Inflammatory macrophage (primary cell): ENCODE measurements at regions not wholly inside any gene's neighbourhood (a gene's known extent, or its start where the extent isn't known, plus 50 kb on each side); places are given as distances from the start of the nearest gene placed in this dataset.
A peak's percentile ranks its signal among the peaks of the same experiment; 100 is the strongest.
"Not testable (repeated sequence)": the region's sequence is repeated elsewhere in the genome, so short reads cannot be mapped to it uniquely, and the experiment has no call there.

Experiments used
- DNase-seq, 2 donors: peaks; one replicate each; pipeline ENCODE4 v3.0.0-alpha.2; 2020 to 2022

DNA sequence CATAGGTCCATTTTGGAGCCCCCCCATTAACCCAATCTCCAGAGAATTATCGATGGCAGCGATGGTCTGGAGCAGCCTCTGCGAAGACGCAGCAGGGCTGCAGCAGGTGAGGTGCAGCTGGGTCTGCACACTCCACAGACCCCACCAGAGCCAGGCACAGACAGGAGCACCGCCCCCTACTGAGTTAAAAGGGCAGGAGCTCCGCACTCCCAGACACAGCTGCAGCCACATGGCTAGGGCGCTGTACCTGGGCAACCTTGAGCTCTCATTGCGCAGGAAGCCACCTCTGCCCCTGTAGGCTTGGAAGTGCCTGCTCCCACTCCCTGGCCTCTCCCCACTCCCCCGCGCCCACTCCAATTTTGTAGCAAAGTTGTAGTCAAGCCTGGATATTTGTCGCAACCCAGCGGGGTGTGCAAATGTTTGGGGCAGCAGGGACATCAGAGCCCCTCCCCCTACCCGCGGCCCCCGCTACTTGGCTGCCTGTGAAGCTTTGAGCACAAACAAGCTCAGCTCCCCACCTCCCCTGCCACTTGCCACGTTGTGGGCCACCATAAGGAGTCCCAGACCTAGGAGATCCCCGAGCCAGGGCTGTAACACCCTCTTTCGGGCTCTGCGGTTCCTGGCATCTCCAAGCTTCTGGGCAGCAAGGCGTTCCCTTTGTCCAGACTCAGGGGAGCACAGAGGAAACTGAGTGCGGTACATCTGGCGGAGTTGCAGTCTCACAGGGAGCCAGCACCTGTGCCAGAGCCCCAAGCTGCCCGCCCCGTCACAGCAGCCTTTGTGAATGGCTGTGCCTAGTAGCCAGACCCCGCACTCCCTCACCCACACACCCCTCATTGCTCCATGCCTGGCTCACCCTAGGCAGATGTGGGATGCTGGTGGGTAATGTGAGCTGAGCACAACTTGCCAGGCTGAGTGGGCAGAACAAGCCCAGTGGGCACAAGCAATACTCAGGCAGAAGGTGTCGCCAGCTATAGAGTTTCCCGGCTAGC is 949.7 kb upstream of the SLITRK1 start:
- DNase-seq = no peak

DNA sequence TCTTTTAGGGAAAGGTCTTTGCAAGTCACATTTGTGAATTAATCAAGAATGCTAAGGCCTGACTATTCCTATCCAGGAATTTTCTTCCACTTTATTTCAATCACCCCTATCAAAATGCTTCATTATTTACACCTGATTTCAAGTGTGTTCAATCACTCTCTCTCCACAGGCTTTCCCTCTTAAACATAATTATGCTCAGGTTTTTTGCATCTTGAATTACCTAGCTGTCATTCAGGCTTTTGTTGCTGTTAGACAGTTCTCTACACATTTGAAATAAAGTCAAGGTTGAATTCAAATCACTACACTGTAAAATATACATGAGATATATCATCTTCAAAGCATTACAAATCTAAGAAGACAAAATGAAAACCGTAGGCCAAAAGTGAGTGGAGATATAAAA is 941.3 kb upstream of the SLITRK1 start:
- no peak for DNase-seq

DNA sequence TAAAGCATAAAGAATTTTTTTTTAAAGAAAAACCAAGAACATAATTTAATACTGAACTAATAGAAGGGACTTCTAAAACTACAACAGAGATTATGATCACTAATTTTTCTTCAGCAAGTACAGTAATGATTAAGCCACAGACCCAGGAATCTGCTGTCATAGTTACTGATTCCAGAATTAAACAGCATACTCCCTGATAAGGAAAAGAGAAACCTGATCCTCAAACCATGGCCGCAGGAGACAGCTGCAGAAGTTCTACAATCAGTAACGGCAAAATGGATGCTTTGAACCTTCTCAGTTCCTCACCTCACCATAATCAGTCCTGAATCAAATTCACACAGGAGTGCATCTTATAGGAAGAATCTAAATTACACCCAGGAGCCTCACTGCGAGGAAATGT is 939.0 kb upstream of the SLITRK1 start:
- DNase-seq = no peak

DNA sequence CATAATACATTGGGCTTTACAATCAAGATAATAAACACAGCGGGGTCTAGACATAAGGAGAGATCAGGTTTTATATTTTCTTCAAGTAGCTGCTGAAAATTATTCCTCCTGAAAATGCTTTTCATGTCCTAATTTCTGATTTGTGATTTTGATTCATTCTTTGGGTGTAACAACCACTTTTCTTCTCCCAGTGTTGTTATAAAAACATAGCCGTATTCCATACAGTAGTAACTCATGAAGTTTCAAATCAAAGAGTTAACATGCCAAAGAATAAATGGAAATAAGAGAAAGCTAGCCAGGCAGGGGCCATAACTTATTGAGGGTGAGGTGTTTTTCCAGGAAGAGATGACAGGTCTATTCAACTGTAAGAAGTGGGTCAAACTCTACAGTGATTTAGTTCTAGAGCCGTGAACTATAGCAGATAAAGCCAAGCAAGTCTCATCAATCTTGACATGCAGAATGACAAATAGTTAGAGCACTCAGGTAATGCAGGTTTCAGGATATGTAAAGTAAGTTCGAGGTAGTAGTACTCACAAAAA is 934.4 kb upstream of the SLITRK1 start:
- no peak for DNase-seq

DNA sequence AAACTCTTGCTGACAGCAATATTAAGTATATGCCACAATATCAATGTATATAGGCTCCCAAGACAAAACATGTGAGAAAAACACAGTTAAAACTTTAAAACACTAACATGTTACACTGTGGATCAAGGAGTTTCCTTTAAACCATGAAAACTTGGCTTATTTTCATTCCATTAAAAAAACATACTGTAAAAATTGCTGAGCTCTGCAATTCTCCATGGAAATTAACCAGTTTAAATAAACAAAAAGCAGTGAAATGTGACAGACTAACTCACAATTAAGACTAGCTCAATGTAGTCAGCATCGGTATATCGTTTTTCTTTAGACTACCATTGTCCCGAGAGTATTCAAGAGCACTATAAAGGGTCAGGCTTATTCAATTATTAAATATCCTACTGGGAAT is 930.5 kb upstream of the SLITRK1 start:
- no peak for DNase-seq

DNA sequence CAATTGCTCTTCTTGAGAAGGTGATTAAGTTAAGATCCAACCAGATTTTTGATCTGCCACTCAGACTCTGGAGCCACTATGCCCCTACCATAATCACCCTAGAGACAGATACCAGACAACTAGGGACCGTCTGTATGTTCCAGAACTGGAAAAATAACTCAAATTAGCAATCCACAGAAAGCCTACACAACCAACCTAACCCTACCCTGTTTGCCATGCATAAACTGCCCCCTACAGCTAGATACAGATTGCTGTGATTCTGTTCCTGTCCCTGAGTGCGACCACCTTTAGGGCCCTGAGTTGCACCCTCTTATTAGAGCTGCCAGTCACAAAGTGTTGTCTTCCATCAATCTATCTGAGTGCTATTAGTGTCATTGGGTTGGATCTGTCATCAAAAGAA is 929.8 kb upstream of the SLITRK1 start:
- DNase-seq = no peak

DNA sequence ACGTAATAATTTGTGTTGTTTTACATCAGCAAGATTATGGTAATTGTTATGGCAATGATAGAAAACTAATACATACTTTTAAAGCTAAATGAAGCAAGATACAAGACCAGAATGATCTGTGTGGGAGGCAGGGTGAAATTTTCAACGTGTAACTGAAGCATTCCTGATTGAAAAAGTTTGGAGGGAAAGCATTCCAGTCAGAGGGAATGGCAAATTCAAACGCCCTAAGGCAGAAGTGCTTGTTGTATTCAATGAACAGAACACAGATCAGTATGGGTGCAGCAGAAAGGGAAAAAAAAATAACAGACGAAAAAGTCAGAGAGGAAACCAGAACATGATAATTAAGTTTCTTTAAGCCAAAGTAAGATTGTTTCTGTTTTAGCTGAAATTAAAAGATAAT is 928.5 kb upstream of the SLITRK1 start:
- no peak for DNase-seq

DNA sequence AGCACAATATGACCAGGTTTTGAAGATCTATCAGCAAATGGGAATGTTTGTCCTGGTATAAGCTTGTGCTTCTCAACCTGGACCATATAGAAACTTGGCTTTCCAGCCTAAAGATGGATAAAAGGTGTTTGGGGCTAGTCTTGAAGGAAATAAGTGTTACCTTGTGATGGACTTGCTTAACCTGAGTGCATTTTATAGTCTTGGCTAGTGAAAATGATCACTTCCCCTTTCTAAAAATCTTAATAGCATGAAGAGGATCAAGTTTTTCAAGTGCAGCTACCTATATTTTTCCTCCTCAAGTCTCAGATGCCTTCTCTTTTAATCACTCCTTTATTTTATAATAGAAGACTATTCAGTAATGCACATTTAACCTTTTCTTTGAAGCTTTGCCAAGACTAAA is 919.8 kb upstream of the SLITRK1 start:
- DNase-seq = no peak

DNA sequence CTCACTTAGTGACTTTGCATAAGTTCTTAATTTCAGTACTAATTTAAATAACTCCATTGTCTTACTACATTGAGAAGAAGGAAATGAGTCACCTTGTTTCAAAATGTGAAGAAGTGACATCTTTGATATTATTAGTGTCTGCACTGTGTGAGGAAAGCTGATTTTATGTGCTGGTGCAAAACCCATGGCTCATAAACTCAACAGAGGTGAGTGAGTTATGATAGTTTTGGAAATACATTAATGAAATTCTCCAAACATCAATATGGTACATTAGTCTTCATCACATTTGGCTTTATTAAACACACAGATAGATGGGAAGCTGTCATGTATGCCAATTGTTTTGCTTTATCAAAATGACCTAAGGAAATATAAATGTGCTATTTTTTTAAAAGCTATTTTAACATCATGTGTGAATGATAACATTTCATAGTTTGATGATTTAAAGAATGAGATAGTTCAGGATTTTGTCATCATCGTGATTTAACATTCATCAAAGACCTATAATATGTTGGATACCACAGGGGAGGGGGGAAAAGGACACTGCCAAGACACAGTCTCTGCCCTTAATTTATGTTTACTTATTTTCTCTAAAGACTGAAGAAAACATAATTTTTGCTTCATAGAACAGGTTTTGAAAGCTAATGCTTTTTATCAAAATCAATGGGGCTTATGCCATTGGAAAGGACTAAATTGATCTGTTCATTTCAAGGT is 902.3 kb upstream of the SLITRK1 start:
- DNase-seq = no peak

DNA sequence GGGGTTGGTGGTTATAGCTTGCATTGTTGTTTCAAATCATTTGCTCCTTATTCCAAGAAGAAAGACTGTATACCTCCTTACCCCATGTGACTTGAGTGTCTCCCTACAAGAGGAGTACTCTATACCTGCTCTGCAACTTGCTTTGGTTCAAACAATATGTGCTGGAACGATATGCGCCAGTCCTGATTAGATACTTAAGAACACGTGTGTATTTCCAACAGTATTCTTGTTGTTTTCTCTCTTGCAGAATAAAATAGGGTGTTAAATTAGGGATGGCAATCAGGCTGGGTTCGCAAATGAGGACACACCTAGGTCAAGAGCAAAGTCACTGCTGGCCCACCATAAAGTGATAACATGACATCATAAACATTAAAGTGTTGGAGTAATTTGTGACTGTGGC is 895.0 kb upstream of the SLITRK1 start:
- DNase-seq = no peak

DNA sequence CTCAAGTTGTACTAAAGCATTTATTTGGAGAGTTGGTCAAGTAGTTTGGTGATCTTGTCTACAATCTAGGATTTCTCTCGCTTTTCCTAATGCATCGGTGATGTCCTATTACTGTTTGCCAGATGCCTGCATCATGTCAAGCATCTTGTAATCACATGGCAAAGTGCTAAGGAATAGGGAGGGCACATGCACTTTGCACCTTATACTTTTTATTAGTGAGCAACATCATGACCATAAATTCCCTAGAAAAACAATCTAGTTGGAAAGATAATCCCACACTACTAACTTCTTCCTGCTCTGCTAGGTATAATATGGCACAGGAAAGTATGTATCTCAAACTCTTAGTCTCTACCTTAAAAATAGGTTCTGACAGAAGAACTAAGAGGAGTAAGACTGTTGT is 894.3 kb upstream of the SLITRK1 start:
- no peak for DNase-seq

DNA sequence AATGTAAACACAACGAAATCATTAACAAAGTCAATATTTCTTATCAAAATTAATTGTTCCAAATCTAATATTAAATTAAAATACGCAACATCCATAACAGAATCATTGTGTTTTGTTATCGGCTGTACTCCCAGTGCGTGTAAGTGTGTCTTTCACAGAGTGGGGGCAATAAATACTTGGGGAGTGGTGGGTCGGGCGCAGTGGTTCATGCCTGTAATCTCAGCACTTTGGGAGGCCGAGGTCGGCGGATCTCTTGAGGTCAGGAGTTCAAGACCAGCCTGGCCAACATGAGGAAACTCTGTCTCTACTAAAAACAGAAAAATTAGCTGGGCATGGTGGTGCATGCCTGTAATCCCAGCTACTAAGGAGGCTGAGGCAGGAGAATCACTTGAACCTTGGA is 893.6 kb upstream of the SLITRK1 start:
- DNase-seq = not testable (repeated sequence)

DNA sequence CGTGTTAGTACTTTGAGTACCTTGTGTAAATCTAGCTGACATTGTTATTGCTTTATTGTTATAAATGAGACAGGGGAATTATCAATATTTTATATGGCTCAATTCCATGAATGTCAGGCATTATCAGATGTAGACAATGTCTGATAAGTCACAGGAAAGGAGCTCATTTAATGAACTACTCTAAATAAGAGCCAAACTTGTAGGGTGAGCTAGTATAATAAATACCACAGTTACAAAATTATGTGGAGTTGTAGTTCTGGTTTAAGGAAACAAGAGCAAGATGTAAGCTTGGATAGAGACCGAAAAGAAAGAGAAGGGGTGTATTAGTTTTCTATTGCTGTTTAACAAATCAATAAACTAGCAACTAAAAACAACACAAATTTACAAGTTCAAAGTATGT is 891.8 kb upstream of the SLITRK1 start:
- no peak for DNase-seq

DNA sequence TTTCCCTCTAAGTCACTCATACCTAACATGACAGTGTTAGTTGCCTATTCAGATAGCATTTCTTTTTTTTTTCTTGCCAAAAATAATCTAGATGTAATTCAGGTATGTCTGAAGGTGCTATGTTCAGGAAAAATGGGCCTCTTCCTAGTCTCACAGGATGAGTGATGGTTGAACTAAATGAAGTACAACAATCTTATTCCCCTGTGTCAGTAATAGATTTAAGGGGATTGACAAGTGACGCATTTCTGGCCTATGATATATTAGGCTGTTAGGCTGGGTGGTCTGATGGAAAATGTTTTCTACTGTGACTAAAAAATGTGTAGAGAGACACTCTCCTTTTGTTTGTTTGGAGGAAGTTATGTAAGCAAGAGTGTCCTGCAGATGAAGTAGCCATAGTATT is 878.7 kb upstream of the SLITRK1 start:
- no peak for DNase-seq

DNA sequence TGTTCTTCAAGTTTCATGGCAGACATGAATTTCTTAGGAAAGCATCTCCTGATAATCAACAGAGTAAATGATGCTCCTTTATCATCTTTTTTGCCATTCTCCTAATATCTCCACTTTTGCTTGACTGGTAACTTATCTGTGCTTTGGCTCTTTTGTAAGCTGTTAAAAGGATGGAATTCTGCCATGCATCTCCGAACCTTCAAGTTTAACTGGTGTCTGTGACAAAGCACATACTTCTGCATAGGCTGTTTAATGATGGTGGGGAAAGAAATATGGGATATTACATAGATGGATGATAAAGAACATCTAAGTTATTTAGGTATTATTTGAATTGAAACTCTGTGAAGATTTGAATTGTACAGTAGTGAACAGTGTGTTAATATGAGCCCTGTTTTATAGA is 866.9 kb upstream of the SLITRK1 start:
- no peak for DNase-seq

DNA sequence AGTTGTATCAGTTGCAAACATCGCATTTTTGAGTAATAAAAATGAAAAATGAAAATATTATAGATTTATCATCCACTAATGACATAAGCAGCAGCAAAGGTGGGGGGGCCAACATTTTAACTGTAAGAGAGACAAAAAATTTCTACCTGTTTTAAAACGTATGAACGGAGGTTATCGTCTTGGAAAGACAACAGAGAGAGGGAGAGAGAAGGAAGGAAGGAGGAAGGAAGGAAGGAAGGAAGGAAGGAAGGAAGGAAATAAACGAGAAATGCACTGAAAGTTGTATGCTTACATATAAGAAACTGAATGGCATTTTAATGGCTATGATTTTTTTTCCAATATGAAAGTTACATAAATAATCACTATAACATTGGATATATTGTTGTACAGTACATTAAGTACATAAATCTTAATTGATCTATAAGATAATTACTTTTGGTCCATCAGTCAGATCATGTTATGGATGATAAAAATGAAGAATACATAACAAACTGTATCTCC is 862.8 kb upstream of the SLITRK1 start:
- DNase-seq = no peak

DNA sequence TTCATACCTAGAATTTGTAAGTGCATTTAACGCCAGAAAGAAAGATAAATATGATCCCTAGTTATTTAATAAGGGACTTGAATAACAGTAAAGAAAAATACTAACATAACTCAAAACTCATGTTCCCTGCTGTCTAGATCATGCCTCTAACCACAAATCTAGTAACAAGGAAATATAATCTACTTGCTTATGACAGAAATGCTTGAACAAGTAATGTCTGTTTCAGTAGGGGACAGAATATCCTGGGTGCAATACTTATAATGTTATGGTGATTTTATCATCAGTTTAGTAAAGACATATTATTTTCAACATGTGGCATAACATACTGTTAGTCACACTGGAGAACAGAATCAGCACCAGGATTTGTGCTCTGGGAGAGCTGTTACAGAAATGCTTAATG is 861.9 kb upstream of the SLITRK1 start:
- DNase-seq = no peak

DNA sequence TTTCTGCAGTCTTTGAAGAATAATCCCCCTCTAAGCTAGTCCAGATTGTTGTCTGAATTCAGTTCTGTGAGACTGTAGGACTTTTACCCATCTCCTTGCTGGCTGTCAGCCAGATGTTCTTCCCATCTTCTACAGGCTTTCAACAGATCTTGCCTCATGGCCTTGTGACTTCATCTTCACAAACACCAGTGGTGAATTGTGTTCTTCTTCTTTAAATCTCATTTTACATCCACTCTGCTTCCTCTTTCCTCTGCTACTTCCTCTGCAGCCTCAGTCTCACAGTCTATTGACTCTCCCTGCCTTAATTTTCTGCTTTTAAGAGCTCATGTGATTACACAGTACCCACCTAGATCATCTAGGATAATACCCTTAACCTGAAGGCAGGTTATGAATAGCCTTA is 859.0 kb upstream of the SLITRK1 start:
- peak; percentile 38 to 54 for DNase-seq

DNA sequence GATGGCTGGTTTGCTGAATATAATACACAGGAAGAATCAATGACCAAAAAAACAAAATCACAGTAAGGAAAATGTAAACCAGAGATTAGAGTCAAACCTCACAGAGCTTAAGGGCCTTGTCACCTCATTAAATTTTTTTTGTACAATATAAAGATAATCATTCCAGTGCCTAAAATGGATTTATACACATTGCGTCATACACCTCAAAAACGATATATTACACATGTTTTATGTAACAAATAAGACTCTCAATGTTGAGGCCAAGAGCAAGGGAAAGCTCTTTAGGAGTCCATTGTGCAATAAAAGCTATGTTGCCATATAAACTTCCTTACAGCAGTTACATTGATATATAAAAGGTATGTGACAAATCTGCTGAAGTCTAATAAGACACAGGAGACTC is 856.7 kb upstream of the SLITRK1 start:
- DNase-seq = no peak

DNA sequence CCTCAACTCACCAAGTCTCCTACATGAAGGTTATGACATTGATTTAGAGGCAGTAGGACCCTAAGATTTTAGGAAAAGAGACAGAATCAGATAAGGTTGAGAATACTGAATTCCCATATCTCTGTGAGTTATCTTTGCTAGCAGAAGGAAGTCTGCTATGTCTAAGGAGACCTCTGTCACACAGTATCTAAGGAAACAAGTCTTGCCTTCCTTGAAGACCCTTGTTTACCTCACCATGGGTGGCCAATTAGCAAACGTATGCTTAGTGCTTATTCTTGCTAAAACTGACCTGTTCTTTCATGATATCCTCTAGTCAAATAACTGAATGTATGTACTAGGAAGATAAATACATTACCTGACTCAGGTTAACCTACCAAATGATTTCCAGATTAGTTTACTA is 855.4 kb upstream of the SLITRK1 start:
- DNase-seq = no peak

DNA sequence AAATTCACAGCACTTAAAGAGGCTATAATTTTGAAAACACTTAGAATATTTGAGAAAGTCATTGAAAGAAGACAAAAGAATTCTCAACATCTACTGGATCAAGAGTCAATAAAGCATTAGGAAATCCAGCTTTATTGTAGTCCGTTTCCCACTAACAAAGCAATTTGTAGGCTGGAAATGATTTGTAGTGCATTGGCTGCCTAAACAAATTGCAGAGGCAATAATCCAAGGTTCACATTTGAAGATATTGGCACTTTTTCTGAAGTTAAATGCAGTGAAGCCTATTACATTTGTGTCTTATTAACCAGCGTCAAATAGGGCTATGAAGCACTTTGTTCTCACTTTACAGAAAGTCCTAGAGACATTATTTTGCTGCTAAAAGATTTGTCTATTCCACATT is 848.1 kb upstream of the SLITRK1 start:
- DNase-seq = no peak

DNA sequence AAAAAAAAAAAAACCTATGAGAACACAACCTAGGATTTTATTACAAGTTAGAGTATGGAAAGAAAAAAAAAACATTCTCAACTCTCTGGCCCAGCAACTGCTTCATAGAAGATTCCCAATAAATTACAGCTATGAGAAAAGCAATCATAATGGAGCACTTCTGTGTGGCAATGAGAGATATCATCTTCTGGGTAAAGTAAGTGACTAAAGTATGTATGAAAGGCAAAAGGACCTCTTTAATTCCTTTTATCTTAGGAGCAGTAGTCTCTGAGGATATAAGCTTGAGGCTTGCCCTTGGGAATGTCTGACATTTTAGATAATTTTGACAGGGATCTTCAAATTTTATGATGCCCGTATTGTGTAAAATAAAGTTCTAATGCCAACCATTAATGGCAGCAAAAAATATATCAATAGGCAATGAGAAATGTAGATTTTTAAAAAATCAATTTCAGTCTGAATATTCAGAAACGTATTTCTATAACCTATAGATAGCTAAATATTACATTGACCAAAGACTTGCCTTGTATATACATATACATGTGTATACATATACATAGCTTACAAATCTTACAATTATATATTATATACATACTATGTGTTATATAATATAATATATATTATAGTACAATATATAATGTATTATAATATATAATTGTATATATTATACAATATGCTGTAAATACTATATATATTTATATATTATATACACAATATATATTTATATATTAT is 823.9 kb upstream of the SLITRK1 start:
- DNase-seq = no peak

DNA sequence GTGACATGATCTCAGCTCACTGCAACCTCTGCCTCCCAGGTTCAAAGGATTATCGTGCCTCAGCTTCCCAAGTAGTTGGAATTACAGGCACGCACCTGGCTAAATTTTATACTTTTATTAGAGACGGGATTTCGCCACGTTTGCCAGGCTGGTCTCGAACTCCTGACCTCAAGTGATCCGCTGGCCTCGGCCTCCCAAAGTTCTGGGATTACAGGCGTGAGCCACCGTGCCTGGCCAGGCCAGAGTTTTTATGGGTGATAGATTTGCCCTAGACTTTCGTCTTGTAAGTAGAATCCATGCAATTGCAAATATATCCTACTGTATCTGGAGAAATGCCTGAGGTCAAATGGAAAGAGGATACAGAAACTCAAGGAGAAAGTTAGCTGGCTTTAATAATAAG is 819.9 kb upstream of the SLITRK1 start:
- no peak for DNase-seq
